ENCODE measurements at regions not wholly inside any gene's neighbourhood (a gene's known extent, or its start where the extent isn't known, plus 50 kb on each side); places are given as distances from the start of the nearest gene placed in this dataset.

GRCh38 chr7:25698451-25699113 lies 453.4 kb upstream of the NFE2L3 start:
- no peaks in the 10 kb centered on the region for H3K79me2 ChIP-seq (ENCODE audit: insufficient read depth, low read length)
- no peak overlapping the region for H3K27ac ChIP-seq (ENCODE audit: low read depth, low read length)
- no peak overlapping the region for H3K4me2 ChIP-seq (ENCODE audit: low read length)
- ChIA-PET RAD21 (ENCODE audit: low non-redundant PET in 1 of 2, low total read pairs in 2 of 2, uncharacterized antibody in 2 of 2, unreplicated experiment in 2 of 2) (no interaction called here), POLR2A (no interaction called here), CTCF (no interaction called here)
- TF ChIP-seq YY1 (IDR thresholded peaks at IDR 0.05; ENCODE audit: extremely low read depth, insufficient replicate concordance, low read depth, low read length) (no peak), CTCF (IDR thresholded peaks at IDR 0.05 in 2 of 3, conservative IDR thresholded peaks at IDR 0.05 in 1 of 3; ENCODE audit: borderline replicate concordance in 1 of 3, insufficient read depth in 1 of 3, low read depth in 2 of 3, low read length in 2 of 3) (no peak), CEBPB (IDR thresholded peaks at IDR 0.05; ENCODE audit: low read depth) (no peak), ATF3 (IDR thresholded peaks at IDR 0.05) (no peak), EGR1 (IDR thresholded peaks at IDR 0.05; ENCODE audit: low read depth) (no peak), TCF7L2 (IDR thresholded peaks at IDR 0.05; ENCODE audit: borderline replicate concordance, extremely low read depth, insufficient read depth, insufficient read length) (no peak), SRF (IDR thresholded peaks at IDR 0.05; ENCODE audit: low read depth) (no peak), ELF1 (IDR thresholded peaks at IDR 0.05; ENCODE audit: borderline replicate concordance, low read depth) (no peak), MAX (IDR thresholded peaks at IDR 0.05) (no peak), REST (IDR thresholded peaks at IDR 0.05; ENCODE audit: low read depth) (no peak), ZBTB33 (IDR thresholded peaks at IDR 0.05; ENCODE audit: extremely low read depth, insufficient replicate concordance, low read length) (no peak), POLR2A (IDR thresholded peaks at IDR 0.05; ENCODE audit: borderline replicate concordance, extremely low read depth, insufficient read depth, insufficient read length) (no peak), SP1 (IDR thresholded peaks at IDR 0.05; ENCODE audit: low read depth) (no peak), ZFX (IDR thresholded peaks at IDR 0.05) (no peak), CBX3 (IDR thresholded peaks at IDR 0.05; ENCODE audit: low read depth) (no peak), SIN3A (IDR thresholded peaks at IDR 0.05; ENCODE audit: low read depth) (no peak), ZNF274 (IDR thresholded peaks at IDR 0.05; ENCODE audit: low read depth, low read length) (no peak), FOSL1 (IDR thresholded peaks at IDR 0.05; ENCODE audit: low read depth) (no peak), JUND (IDR thresholded peaks at IDR 0.05) (no peak), EZH2 (IDR thresholded peaks at IDR 0.05) (no peak)
- no peak overlapping the region for H3K9ac ChIP-seq (ENCODE audit: low read length)
- no peak overlapping the region for H2AFZ ChIP-seq (ENCODE audit: low read depth, low read length, poor library complexity, severe bottlenecking)
- no peaks in the 10 kb centered on the region for H3K36me3 ChIP-seq (ENCODE audit: control insufficient read depth in 1 of 2, insufficient read depth in 2 of 2, low read length in 2 of 2)
- no peaks in the 10 kb centered on the region for H3K9me2 ChIP-seq (ENCODE audit: insufficient read depth)
- no peak overlapping the region for H3K4me3 ChIP-seq (replicated peaks in 1 of 2; ENCODE audit: low read depth in 1 of 2, low read length in 2 of 2)
- no peaks in the 10 kb centered on the region for H3K9me3 ChIP-seq (ENCODE audit: control insufficient read depth in 1 of 2, insufficient read depth in 1 of 2, low read depth in 1 of 2, low read length in 2 of 2)
- BruUV-seq (replicated peaks) = no TSS peak
- peaks cover 17% of the 10 kb centered on the region for H3K27me3 ChIP-seq (ENCODE audit: insufficient read depth, low read length)
- intact Hi-C loops (cut with micrococcal nuclease) = no loop called here
- no peak for ATAC-seq
- no peaks in the 10 kb centered on the region for H4K20me1 ChIP-seq (ENCODE audit: insufficient read depth)
- no peak for DNase-seq (ENCODE audit: low read depth, low spot score)
- no peaks in the 10 kb centered on the region for H3K4me1 ChIP-seq (ENCODE audit: control insufficient read depth in 1 of 2, insufficient read depth in 2 of 2, low read length in 2 of 2)

All from HCT116 (cell line).